Cardiac muscle cell (in vitro differentiated cells and primary cell): ENCODE measurements at regions not wholly inside any gene's neighbourhood (a gene's known extent, or its start where the extent isn't known, plus 50 kb on each side); places are given as distances from the start of the nearest gene placed in this dataset.

ENCODE experiments used
- DNase-seq, 2 donors: peaks; one replicate each; pipeline versions ENCODE4 v3.0.0 to v3.0.0-alpha.2; 2010 to 2017; ENCODE audit warnings: low read depth in 1 of 2, low spot score in 1 of 2
- H3K27ac ChIP-seq: fragments of 200-600 bp; sonication (generic); 2 replicates; pipeline ENCODE4 v1.5.1; 2016
- H3K27me3 ChIP-seq: fragments of 200-600 bp; sonication (generic); 2 replicates; pipeline ENCODE4 v1.6.0; 2016; ENCODE audit warnings: control low read depth
- H3K36me3 ChIP-seq: fragments of 200-600 bp; sonication (generic); 2 replicates; pipeline ENCODE4 v1.5.1; 2016; ENCODE audit warnings: control low read depth
- H3K4me1 ChIP-seq: fragments of 200-600 bp; sonication (generic); 2 replicates; pipeline ENCODE4 v1.8.1; 2017; ENCODE audit warnings: low read depth, mild to moderate bottlenecking, mixed run types
- H3K4me3 ChIP-seq: fragments of 200-600 bp; sonication (generic); 2 replicates; pipeline ENCODE4 v1.5.1; 2016; ENCODE audit warnings: mild to moderate bottlenecking
- H3K9me3 ChIP-seq: fragments of 200-600 bp; sonication (generic); 2 replicates; pipeline ENCODE4 v1.5.1; 2017; ENCODE audit warnings: low read depth, mild to moderate bottlenecking, control low read depth
- TF ChIP-seq, protein P1 (sequence below): IDR thresholded peaks from 2 replicates; pipeline ENCODE4 v1.5.1; 2012; ENCODE audit warnings: low read depth, mild to moderate bottlenecking, low read length

DNA sequence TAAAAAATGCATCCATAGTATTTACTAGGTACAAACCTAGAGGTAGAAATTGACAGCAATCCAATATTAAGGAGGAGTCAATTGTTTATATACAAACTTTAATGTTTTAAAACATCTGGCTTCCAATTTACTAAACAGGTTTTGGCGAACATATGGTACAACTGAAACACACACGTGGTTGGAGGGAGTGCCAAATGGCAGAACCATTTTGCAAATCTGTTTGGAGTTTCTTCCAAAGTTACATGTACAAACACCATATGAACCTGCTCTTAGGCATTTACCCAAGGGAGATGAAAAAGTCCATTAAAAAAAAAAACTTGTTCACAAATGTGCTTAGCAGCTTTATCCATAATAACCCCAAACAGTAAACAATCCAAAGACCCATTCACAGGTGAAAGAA is 159.8 kb upstream of the MYOCD start:
- Histone ChIP-seq H3K27ac (no peak overlapping the region), H3K36me3 (no peaks in the 10 kb centered on the region), H3K4me1 (no peaks in the 10 kb centered on the region), H3K4me3 (no peak overlapping the region), H3K9me3 (no peaks in the 10 kb centered on the region), H3K27me3 (no peaks in the 10 kb centered on the region)
- no peak for DNase-seq
- TF ChIP-seq, protein P1, sequence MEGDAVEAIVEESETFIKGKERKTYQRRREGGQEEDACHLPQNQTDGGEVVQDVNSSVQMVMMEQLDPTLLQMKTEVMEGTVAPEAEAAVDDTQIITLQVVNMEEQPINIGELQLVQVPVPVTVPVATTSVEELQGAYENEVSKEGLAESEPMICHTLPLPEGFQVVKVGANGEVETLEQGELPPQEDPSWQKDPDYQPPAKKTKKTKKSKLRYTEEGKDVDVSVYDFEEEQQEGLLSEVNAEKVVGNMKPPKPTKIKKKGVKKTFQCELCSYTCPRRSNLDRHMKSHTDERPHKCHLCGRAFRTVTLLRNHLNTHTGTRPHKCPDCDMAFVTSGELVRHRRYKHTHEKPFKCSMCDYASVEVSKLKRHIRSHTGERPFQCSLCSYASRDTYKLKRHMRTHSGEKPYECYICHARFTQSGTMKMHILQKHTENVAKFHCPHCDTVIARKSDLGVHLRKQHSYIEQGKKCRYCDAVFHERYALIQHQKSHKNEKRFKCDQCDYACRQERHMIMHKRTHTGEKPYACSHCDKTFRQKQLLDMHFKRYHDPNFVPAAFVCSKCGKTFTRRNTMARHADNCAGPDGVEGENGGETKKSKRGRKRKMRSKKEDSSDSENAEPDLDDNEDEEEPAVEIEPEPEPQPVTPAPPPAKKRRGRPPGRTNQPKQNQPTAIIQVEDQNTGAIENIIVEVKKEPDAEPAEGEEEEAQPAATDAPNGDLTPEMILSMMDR: no peak

DNA sequence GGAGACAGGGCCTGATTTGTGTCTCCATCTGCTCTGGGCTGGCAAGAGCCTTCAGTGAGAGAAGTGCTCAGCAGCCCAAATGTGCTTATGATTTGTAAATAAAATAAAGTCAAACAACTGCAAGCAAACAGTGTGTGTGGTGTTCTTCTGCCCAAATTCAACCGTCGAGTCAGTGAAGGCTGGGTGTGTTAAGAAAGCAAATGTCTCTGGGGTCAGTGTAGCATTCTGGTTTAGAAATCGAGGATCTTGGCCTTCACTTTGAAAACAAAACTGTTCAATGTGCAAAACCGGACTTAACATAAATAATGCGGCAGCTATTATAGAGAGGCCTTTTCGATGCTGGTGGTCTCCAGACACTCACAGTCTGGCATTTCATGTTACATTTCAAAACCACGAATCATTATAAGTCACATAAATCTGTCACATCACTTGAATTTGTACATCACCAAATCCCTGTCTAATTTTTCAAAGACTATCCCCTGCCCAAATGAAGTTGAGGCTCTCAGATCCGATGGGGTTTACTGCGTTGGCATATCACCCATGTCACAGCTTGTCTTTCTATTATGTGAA is 158.6 kb upstream of the MYOCD start:
- TF ChIP-seq, protein P1: no peak

DNA sequence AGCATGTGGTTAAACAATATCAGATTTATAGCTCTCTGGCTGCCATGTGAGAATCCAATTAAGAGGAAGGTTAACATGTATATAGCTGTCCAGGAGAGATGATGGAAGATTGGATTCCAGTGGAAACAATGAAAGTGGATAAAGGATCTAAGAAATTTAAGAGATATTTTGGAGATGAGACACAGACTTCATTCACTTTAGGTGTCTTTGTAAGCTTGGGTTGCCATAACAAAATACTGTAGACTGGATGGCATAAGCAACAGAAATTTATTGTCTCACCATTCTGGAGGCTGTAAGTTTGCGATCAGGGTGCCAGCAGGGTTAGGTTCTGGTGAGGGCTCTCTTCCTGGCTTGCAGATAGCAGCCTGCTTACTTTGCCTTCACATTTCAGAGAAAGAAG is 155.9 kb upstream of the MYOCD start:
- H3K27me3 ChIP-seq: no peaks in the 10 kb centered on the region
- DNase-seq: no peak
- TF ChIP-seq, protein P1: no peak
- no peaks in the 10 kb centered on the region for H3K9me3 ChIP-seq
- H3K36me3 ChIP-seq: no peaks in the 10 kb centered on the region
- H3K4me3 ChIP-seq: no peak overlapping the region
- no peak overlapping the region for H3K27ac ChIP-seq
- H3K4me1 ChIP-seq: no peaks in the 10 kb centered on the region

More for the DNA sequence above, 158.6 kb upstream of the MYOCD start:
- Histone ChIP-seq H3K4me1 (no peaks in the 10 kb centered on the region), H3K4me3 (no peak overlapping the region), H3K27ac (no peak overlapping the region), H3K27me3 (no peaks in the 10 kb centered on the region), H3K36me3 (no peaks in the 10 kb centered on the region), H3K9me3 (no peaks in the 10 kb centered on the region)
- DNase-seq: no peak

DNA sequence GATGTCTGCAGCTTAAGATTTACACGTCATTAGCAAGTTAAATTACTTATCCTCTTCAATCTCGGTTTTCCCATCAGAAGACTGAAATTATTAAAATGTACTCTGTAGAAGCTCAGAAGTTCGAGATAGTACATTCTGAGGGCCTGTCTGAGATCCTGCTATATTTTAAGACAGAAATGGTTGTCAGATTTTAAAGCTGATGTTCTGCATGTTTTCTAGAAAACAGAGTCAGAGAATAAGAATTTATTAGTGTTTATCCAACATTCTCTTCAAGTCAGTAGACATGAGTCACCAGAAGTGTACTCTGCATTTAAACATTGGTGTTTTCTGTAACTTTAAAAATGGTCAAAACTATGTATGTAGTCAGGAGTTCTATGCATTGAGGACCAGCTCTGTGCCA is 155.2 kb upstream of the MYOCD start:
- no peak overlapping the region for H3K27ac ChIP-seq
- H3K27me3 ChIP-seq: no peaks in the 10 kb centered on the region
- no peak for DNase-seq
- TF ChIP-seq, protein P1: no peak
- no peaks in the 10 kb centered on the region for H3K4me1 ChIP-seq
- H3K4me3 ChIP-seq: no peak overlapping the region
- no peaks in the 10 kb centered on the region for H3K36me3 ChIP-seq
- no peaks in the 10 kb centered on the region for H3K9me3 ChIP-seq

- TF ChIP-seq, protein P1: no peak
- no peak overlapping the region for H3K4me3 ChIP-seq
- H3K36me3 ChIP-seq: no peaks in the 10 kb centered on the region
- H3K27me3 ChIP-seq: no peaks in the 10 kb centered on the region
- H3K27ac ChIP-seq: no peak overlapping the region
- no peaks in the 10 kb centered on the region for H3K4me1 ChIP-seq
- H3K9me3 ChIP-seq: no peaks in the 10 kb centered on the region
- no peak for DNase-seq
These were observed 152.9 kb upstream of the MYOCD start for GRCh38 chr17:12512694-12513355.
